A549 (cell line): ENCODE measurements at regions not wholly inside any gene's neighbourhood (a gene's known extent, or its start where the extent isn't known, plus 50 kb on each side); places are given as distances from the start of the nearest gene placed in this dataset.
"Not testable (repeated sequence)": the region's sequence is repeated elsewhere in the genome, so short reads cannot be mapped to it uniquely, and the experiment has no call there.

Experiments used
- ATAC-seq, 2 experiments: fragments of 200-7000 bp in 1 of 2; fragments of >200 bp in 1 of 2; cut with Nextera tagmentation in 1 of 2; cut with Tn5 transposase in 1 of 2; 3 replicates each; pipeline versions ENCODE4 v1.8.0 to v1.9.1; 2018 to 2020; ENCODE audit warnings: mild to moderate bottlenecking in 1 of 2, moderate library complexity in 1 of 2
- CTCF ChIA-PET: fragments of 300-600 bp; sonication (Branson Sonifier 250); formaldehyde crosslinking; extraction: SDS; loops from one replicate; lab custom pipeline; 2021; ENCODE audit warnings: antibody characterized with exemption, inconsistent platforms; lab: Yijun Ruan, JAX
- POLR2A ChIA-PET: fragments of 350-600 bp; formaldehyde crosslinking; extraction: SDS; loops from one replicate; lab custom pipeline; 2021; ENCODE audit warnings: antibody characterized with exemption, inconsistent platforms; lab: Yijun Ruan, JAX
- DNase-seq, 2 experiments: peaks; one replicate each; pipeline versions ENCODE4 v3.0.0 to v3.0.0-alpha.2; 2011 to 2016; ENCODE audit warnings: low read depth in 1 of 2, low spot score in 1 of 2
- FAIRE-seq: peaks from 2 replicates; lab custom pipeline; 2011; peaks lifted over from hg19 to GRCh38; lab: Jason Lieb, UNC
- H3K27ac ChIP-seq, 2 experiments: fragments of >200 bp; sonication (Bioruptor Twin); formaldehyde crosslinking; 3 replicates each; pipeline ENCODE4 v1.5.1; 2016 to 2017
- H3K4me1 ChIP-seq: fragments of >200 bp; sonication (Bioruptor Twin); formaldehyde crosslinking; 3 replicates; pipeline ENCODE4 v1.6.1; 2016
- H3K4me2 ChIP-seq: fragments of >200 bp; sonication (Bioruptor Twin); formaldehyde crosslinking; 3 replicates; pipeline ENCODE4 v1.6.1; 2016
- H3K4me3 ChIP-seq: fragments of >200 bp; sonication (Bioruptor Twin); formaldehyde crosslinking; 3 replicates; pipeline ENCODE4 v1.5.1; 2016
- H3K9me3 ChIP-seq: fragments of >200 bp; sonication (Bioruptor Twin); formaldehyde crosslinking; 3 replicates; pipeline ENCODE4 v1.6.1; 2016
- CHD2 ChIP-seq: fragments of 150-350 bp; IDR thresholded peaks from 2 replicates; pipeline ENCODE4 v1.6.1; 2014; ENCODE audit warnings: low read length; ENCODE audit not compliant: partially characterized antibody
- CTCF ChIP-seq: fragments of >200 bp; sonication (Bioruptor Twin); formaldehyde crosslinking; IDR thresholded peaks from 3 replicates; pipeline ENCODE4 v1.5.1; 2016
- E2F6 ChIP-seq: IDR thresholded peaks from 2 replicates; pipeline ENCODE4 v1.6.1; 2012; ENCODE audit warnings: low read depth, borderline replicate concordance
- FOSL2 ChIP-seq, 2 experiments: fragments of 450-650 bp in 1 of 2; fragments of >200 bp in 1 of 2; sonication (Bioruptor Twin) in 1 of 2; formaldehyde crosslinking; IDR thresholded peaks; 2 replicates each; pipeline versions ENCODE4 v1.5.0 to v1.6.1; 2016 to 2020; ENCODE audit warnings: mild to moderate bottlenecking in 1 of 2, moderate library complexity in 1 of 2
- FOXS1 ChIP-seq: fragments of 250-450 bp; sonication (Bioruptor Pico); IDR thresholded peaks from 2 replicates; pipeline ENCODE4 v1.5.0; 2020; ENCODE audit warnings: mild to moderate bottlenecking, moderate library complexity
- HMGXB4 ChIP-seq: fragments of 250-450 bp; sonication (Bioruptor Pico); IDR thresholded peaks from 2 replicates; pipeline ENCODE4 v1.5.0; 2021; ENCODE audit warnings: mild to moderate bottlenecking, moderate library complexity, borderline replicate concordance
- HOXA7 ChIP-seq: fragments of 250-450 bp; sonication (Bioruptor Pico); IDR thresholded peaks from 2 replicates; pipeline ENCODE4 v1.5.0; 2020; ENCODE audit warnings: mild to moderate bottlenecking, moderate library complexity
- HOXB13 ChIP-seq: fragments of 250-450 bp; sonication (Bioruptor Pico); IDR thresholded peaks from 2 replicates; pipeline ENCODE4 v1.5.0; 2020; ENCODE audit warnings: low read depth, mild to moderate bottlenecking, moderate library complexity
- MAFK ChIP-seq: fragments of 450-650 bp; IDR thresholded peaks from 2 replicates; pipeline ENCODE4 v1.6.1; 2014; ENCODE audit not compliant: partially characterized antibody
- NFE2L2 ChIP-seq: fragments of 150-350 bp; conservative IDR thresholded peaks from 2 replicates; pipeline ENCODE4 v1.6.1; 2014; ENCODE audit warnings: low read length
- PHF8 ChIP-seq: fragments of 200-600 bp; sonication (generic); IDR thresholded peaks from 2 replicates; pipeline ENCODE4 v1.6.1; 2016; ENCODE audit warnings: low read depth, mild to moderate bottlenecking, antibody characterized with exemption, moderate library complexity, borderline replicate concordance
- RCOR1 ChIP-seq: fragments of 150-350 bp; IDR thresholded peaks from 2 replicates; pipeline ENCODE4 v1.6.1; 2014; ENCODE audit warnings: antibody characterized with exemption, low read length, low read depth
- USF2 ChIP-seq: fragments of 450-650 bp; IDR thresholded peaks from 2 replicates; pipeline ENCODE4 v1.6.1; 2014; ENCODE audit warnings: antibody characterized with exemption
- ZFP36 ChIP-seq: fragments of 450-650 bp; IDR thresholded peaks from 2 replicates; pipeline ENCODE4 v1.6.1; 2014; ENCODE audit warnings: borderline replicate concordance; ENCODE audit not compliant: partially characterized antibody
- WGBS: methylation state at CpG from one replicate; pipeline ENCODE4 v1.1.6; 2017; ENCODE audit errors: missing lambda C conversion rate; 5-methylcytosine and 5-hydroxymethylcytosine counted together

- FAIRE-seq (no peak), ATAC-seq (no peak)
- CTCF ChIA-PET = interaction anchor here (1.3 kb wide), 1 partner anchor 23 kb away, joined by 3 read pairs; no protein-coding TSS in a partner anchor
These were observed 76.3 kb downstream of the TOMM20 start for GRCh38 chr1:235052067-235053008.

GRCh38 chr1:235051521-235051920 is 77.1 kb downstream of the TOMM20 start:
- no peak for DNase-seq
- CTCF ChIA-PET = interaction anchor here (1.2 to 2.0 kb wide), 3 partner anchors 10 to 27 kb away, joined by 3 to 5 read pairs (median 4); no protein-coding TSS in a partner anchor
- H3K4me3 ChIP-seq = no peak overlapping the region
- peaks cover 13% of the 10 kb centered on the region for H3K4me1 ChIP-seq
- no peak overlapping the region for H3K4me2 ChIP-seq
- POLR2A ChIA-PET = no interaction called here
- H3K9me3 ChIP-seq = no peaks in the 10 kb centered on the region
- peak overlapping the region in 1 of 2 experiments; percentile 41; a peak in 3 of 6 replicates for H3K27ac ChIP-seq
- no peak for FAIRE-seq
- 80% methylated on average over 3 of the region's 3 CpGs for WGBS
- TF ChIP-seq NFE2L2 (no peak), CTCF (no peak)
- ATAC-seq = no peak

More at GRCh38 chr1:235052067-235053008, 76.3 kb downstream of the TOMM20 start:
- WGBS = 87% methylated on average over 12 of the region's 12 CpGs
- Histone ChIP-seq H3K4me2 (no peak overlapping the region), H3K9me3 (no peaks in the 10 kb centered on the region), H3K4me3 (no peak overlapping the region), H3K27ac (peak overlapping the region in 1 of 2 experiments; percentile 13; a peak in 2 of 6 replicates), H3K4me1 (peaks cover 13% of the 10 kb centered on the region)
- POLR2A ChIA-PET = no interaction called here
- no peak for TF ChIP-seq PHF8
- TF ChIP-seq HOXA7 (CRISPR knock-in tag) = no peak
- TF ChIP-seq FOXS1 (CRISPR knock-in tag) = no peak
- no peak for TF ChIP-seq RCOR1
- TF ChIP-seq HMGXB4 (CRISPR knock-in tag) = no peak
- TF ChIP-seq CHD2 = no peak
- no peak for TF ChIP-seq HOXB13
- TF ChIP-seq ZFP36 = no peak
- no peak for TF ChIP-seq USF2
- no peak for TF ChIP-seq E2F6
- DNase-seq = no peak

- Histone ChIP-seq H3K4me3 (no peak overlapping the region), H3K9me3 (no peaks in the 10 kb centered on the region), H3K4me1 (peaks cover 13% of the 10 kb centered on the region), H3K27ac (peak overlapping the region in 1 of 2 experiments; percentile 41; a peak in 3 of 6 replicates), H3K4me2 (no peak overlapping the region)
- ChIA-PET CTCF (interaction anchor here (1.0 to 2.0 kb wide), 3 partner anchors 11 to 162 kb away, joined by 3 to 5 read pairs (median 4); no protein-coding TSS in a partner anchor), POLR2A (no interaction called here)
- TF ChIP-seq FOSL2 (IDR thresholded peaks at IDR 0.05) (no peak), FOSL2 (CRISPR knock-in tag; IDR thresholded peaks at IDR 0.05) (no peak), MAFK (peak; percentile 1)
- ATAC-seq = peak in 1 of 2 experiments; percentile 26; a peak in 2 of 6 replicates
- WGBS = 83% methylated on average over 7 of the region's 7 CpGs
- no peak for DNase-seq
- FAIRE-seq = no peak
These were observed 77.7 kb downstream of the TOMM20 start for GRCh38 chr1:235050911-235051360.

GRCh38 chr1:235049716-235050378 is 78.8 kb downstream of the TOMM20 start:
- FAIRE-seq, POLR2A ChIA-PET: not testable (repeated sequence)

More at GRCh38 chr1:235049716-235050378, 78.8 kb downstream of the TOMM20 start:
- 94% methylated on average over 21 of the region's 21 CpGs for WGBS
- Histone ChIP-seq H3K4me1 (peaks cover 13% of the 10 kb centered on the region), H3K27ac (peak overlapping the region in 1 of 2 experiments; percentile 77; a peak in 3 of 6 replicates)
- not testable (repeated sequence) for H3K4me2 ChIP-seq, ATAC-seq, DNase-seq, H3K4me3 ChIP-seq, H3K9me3 ChIP-seq
- CTCF ChIA-PET = interaction anchor here (0.7 to 2.0 kb wide), 5 partner anchors 12 to 438 kb away, joined by 3 to 5 read pairs (median 3); no protein-coding TSS in a partner anchor
